ENCODE measurements at regions not wholly inside any gene's neighbourhood (a gene's known extent, or its start where the extent isn't known, plus 50 kb on each side); places are given as distances from the start of the nearest gene placed in this dataset.
"Not testable (repeated sequence)": the region's sequence is repeated elsewhere in the genome, so short reads cannot be mapped to it uniquely, and the experiment has no call there.

DNA sequence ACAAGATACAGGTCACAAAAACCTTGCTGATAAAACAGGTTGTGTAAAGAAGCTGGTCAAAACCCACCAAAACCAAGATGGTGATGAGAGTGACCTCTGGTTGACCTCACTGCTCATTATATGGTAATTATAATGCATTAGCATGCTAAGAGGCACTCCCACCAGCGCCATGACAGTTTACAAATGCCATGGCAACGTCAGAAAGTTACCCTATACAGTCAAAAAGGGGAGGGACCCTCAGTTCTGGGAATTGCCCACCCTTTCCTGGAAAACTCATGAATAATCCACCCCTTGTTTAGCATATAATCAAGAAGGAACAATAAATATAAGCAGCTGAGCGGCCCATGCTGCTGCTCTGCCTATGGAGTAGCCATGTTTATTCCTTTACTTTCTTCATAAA, 434.1 kb downstream of the ZNF536 start:
- no peak overlapping the region for H3K27ac ChIP-seq

GRCh38 chr19:30804751-30805150, 432.6 kb downstream of the ZNF536 start:
- TF ChIP-seq, protein P1, sequence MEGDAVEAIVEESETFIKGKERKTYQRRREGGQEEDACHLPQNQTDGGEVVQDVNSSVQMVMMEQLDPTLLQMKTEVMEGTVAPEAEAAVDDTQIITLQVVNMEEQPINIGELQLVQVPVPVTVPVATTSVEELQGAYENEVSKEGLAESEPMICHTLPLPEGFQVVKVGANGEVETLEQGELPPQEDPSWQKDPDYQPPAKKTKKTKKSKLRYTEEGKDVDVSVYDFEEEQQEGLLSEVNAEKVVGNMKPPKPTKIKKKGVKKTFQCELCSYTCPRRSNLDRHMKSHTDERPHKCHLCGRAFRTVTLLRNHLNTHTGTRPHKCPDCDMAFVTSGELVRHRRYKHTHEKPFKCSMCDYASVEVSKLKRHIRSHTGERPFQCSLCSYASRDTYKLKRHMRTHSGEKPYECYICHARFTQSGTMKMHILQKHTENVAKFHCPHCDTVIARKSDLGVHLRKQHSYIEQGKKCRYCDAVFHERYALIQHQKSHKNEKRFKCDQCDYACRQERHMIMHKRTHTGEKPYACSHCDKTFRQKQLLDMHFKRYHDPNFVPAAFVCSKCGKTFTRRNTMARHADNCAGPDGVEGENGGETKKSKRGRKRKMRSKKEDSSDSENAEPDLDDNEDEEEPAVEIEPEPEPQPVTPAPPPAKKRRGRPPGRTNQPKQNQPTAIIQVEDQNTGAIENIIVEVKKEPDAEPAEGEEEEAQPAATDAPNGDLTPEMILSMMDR (conservative IDR thresholded peaks at IDR 0.05): no peak
- H3K27ac ChIP-seq: no peak overlapping the region

More for the DNA sequence above, 434.1 kb downstream of the ZNF536 start:
- TF ChIP-seq, protein P1 (conservative IDR thresholded peaks at IDR 0.05): no peak

GRCh38 chr19:30804333-30804732, 432.1 kb downstream of the ZNF536 start:
- not testable (repeated sequence) for H3K27ac ChIP-seq

DNA sequence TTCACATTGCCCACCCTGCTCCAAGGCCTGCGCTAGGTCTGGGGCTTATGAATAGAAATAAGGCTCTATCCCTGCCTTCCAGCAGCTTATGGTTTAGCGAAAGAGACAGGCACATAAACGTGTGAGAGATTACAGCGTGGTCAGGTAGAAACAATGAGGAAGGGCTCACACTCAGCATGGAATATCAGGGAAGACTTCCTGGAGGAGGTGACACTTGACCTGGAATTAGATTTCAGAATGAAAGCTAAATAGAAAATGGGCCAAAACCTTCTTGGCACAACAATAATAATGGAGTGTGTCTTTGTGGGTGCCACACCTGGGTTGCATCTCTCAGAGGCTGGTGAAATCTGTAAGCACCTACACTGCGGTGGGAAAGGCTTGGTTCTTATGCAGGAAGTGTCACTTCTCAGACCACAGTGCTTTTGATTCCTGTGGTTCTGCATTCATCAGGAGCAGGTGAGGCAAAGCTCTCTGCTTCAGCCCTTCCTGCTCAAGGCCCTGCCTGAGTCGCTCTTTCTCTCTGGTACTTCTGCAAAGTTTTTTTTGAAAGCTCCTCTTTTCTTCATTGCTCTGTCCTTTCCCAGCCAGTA, 430.3 kb downstream of the ZNF536 start:
- TF ChIP-seq, protein P1 (conservative IDR thresholded peaks at IDR 0.05): no peak
- H3K27ac ChIP-seq: no peak overlapping the region

GRCh38 chr19:30799865-30800755, 427.9 kb downstream of the ZNF536 start:
- TF ChIP-seq, protein P1 (conservative IDR thresholded peaks at IDR 0.05): peak; percentile 91
- H3K27ac ChIP-seq: no peak overlapping the region

- TF ChIP-seq, protein P1 (conservative IDR thresholded peaks at IDR 0.05): no peak
- no peak overlapping the region for H3K27ac ChIP-seq
Measured at GRCh38 chr19:30795727-30796126, 423.5 kb downstream of the ZNF536 start.

DNA sequence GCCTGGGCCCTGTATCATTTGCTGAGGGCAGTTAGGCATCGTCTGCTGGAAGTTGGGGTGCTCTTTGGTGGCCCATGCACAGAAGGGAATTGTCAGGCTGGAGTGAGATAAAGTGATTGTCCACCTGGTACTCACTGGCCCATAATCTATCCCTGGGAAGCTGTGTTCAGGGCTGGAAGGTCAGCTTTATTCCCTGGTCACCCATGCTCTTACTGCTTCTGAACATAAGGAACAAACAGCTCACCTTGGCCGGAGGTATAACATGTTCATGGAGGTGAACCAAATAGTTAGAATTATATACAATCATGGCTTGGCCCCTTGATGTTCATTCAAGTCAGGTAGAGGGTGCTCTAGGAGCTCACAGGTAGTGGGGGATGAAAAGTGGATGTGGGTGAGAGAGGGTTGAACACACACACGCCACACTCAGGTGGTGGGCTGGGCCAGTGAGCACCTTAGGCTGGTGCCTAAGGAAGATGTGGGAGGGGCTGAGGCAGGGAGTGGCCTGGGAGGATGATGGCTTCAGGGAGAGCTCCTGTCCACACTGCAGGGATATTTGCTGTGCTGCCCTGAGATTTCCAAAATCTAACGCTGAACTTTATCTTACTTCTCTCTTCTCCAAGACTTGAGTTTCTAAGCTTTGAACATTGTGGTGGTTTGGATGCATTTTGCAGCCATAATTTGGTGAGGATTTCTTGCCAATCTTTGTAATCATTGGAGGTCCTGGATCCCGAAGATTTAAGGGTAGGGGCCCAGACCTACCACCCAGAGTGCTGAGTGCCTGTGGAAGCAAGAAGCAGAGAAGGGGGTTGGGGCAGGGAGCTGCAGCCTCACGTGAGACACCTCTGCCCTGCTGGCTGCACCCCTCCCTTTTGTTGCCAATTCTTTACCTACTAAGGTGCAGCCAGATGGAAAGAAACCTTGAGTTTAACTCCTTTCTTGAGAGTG, 420.6 kb downstream of the ZNF536 start:
- TF ChIP-seq, protein P1 (conservative IDR thresholded peaks at IDR 0.05): no peak
- no peak overlapping the region for H3K27ac ChIP-seq

Data from VCaP (cell line).